Osteoblast (primary cell): ENCODE measurements at regions not wholly inside any gene's neighbourhood (a gene's known extent, or its start where the extent isn't known, plus 50 kb on each side); places are given as distances from the start of the nearest gene placed in this dataset.

ENCODE experiments used
- DNase-seq: peaks from one replicate; pipeline ENCODE4 v3.0.0; 2011; ENCODE audit warnings: low spot score, mixed read lengths; ENCODE audit not compliant: insufficient read length; ENCODE audit errors: missing footprints
- H2AFZ ChIP-seq: 2 replicates; pipeline ENCODE4 v1.6.0; 2011; ENCODE audit warnings: mild to moderate bottlenecking, low read length
- H3K27ac ChIP-seq: 2 replicates; pipeline ENCODE4 v1.5.1; 2011; ENCODE audit warnings: mild to moderate bottlenecking, low read depth, low read length, moderate library complexity
- H3K27me3 ChIP-seq: 2 replicates; pipeline ENCODE4 v1.6.0; 2012; ENCODE audit warnings: mild to moderate bottlenecking, control low read depth, inconsistent platforms, low read length, moderate library complexity; ENCODE audit not compliant: insufficient read depth
- H3K36me3 ChIP-seq: 2 replicates; pipeline ENCODE4 v1.5.1; 2011; ENCODE audit warnings: mild to moderate bottlenecking, low read length, control low read depth, moderate library complexity; ENCODE audit not compliant: insufficient read depth
- H3K4me1 ChIP-seq: 2 replicates; pipeline ENCODE4 v1.5.1; 2011; ENCODE audit warnings: mild to moderate bottlenecking, low read length, control low read depth, moderate library complexity; ENCODE audit not compliant: insufficient read depth
- H3K4me2 ChIP-seq: 2 replicates; pipeline ENCODE4 v1.6.0; 2011; ENCODE audit warnings: mild to moderate bottlenecking, low read length; ENCODE audit not compliant: insufficient read depth
- H3K4me3 ChIP-seq: fragments of 200-600 bp; sonication (generic); 3 replicates; pipeline ENCODE4 v1.5.1; 2012; ENCODE audit warnings: mild to moderate bottlenecking, low read length, inconsistent platforms; ENCODE audit not compliant: insufficient read depth
- H3K79me2 ChIP-seq: 2 replicates; pipeline ENCODE4 v1.6.0; 2012; ENCODE audit warnings: mild to moderate bottlenecking, low read length, control low read depth, inconsistent platforms; ENCODE audit not compliant: insufficient read depth
- H3K9me3 ChIP-seq: 2 replicates; pipeline ENCODE4 v1.5.1; 2011; ENCODE audit warnings: low read depth, low read length, control low read depth
- H4K20me1 ChIP-seq: 2 replicates; pipeline ENCODE4 v1.6.0; 2012; ENCODE audit warnings: mild to moderate bottlenecking, low read length, control low read depth; ENCODE audit not compliant: insufficient read depth
- TF ChIP-seq, protein P1 (sequence below): IDR thresholded peaks from 2 replicates; pipeline ENCODE4 v1.5.1; 2011; ENCODE audit warnings: mild to moderate bottlenecking, low read depth, low read length, moderate library complexity; ENCODE audit errors: extremely low read depth

GRCh38 chr10:43795093-43795492, 146.4 kb upstream of the ZNF32 start:
- Histone ChIP-seq H3K36me3 (no peaks in the 10 kb centered on the region), H3K4me1 (peaks cover 12% of the 10 kb centered on the region), H3K4me3 (no peak overlapping the region), H2AFZ (no peak overlapping the region), H4K20me1 (no peaks in the 10 kb centered on the region), H3K9me3 (no peaks in the 10 kb centered on the region), H3K27ac (no peak overlapping the region), H3K79me2 (no peaks in the 10 kb centered on the region), H3K27me3 (no peaks in the 10 kb centered on the region), H3K4me2 (no peak overlapping the region)
- DNase-seq = no peak
- TF ChIP-seq, protein P1, sequence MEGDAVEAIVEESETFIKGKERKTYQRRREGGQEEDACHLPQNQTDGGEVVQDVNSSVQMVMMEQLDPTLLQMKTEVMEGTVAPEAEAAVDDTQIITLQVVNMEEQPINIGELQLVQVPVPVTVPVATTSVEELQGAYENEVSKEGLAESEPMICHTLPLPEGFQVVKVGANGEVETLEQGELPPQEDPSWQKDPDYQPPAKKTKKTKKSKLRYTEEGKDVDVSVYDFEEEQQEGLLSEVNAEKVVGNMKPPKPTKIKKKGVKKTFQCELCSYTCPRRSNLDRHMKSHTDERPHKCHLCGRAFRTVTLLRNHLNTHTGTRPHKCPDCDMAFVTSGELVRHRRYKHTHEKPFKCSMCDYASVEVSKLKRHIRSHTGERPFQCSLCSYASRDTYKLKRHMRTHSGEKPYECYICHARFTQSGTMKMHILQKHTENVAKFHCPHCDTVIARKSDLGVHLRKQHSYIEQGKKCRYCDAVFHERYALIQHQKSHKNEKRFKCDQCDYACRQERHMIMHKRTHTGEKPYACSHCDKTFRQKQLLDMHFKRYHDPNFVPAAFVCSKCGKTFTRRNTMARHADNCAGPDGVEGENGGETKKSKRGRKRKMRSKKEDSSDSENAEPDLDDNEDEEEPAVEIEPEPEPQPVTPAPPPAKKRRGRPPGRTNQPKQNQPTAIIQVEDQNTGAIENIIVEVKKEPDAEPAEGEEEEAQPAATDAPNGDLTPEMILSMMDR = no peak

DNA sequence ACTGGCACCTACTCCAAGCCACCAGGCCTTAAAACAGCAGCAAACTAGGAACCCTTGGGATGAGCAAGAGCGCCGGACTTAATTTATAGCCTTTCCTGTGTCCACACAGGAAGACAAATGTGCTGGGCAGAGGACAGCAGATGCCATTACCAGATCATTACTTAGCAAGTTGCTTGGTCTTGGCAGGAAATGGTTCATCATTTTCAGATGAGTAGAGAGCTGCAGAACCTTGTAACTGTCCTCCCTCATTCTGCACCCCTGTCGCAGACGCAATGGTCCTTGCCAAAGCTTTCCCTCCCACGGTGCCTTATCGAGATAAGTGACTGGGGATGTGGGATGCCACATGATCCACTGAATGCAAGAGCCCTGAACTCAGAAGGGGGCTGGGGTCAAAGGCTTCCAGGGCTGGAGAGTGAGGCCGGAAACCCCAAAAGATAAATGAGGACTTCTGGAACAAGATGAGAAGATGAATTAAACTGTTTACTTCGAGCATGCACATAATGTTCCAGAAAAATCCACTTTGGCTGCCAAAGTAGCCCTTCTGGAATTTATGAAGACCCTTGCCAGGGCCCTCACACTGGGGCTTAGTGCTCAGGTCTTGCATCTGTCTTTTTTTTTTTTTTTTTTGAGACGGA, 145.6 kb upstream of the ZNF32 start:
- no peak overlapping the region for H2AFZ ChIP-seq
- H3K9me3 ChIP-seq = no peaks in the 10 kb centered on the region
- H3K4me3 ChIP-seq = no peak overlapping the region
- H3K36me3 ChIP-seq = no peaks in the 10 kb centered on the region
- H3K4me1 ChIP-seq = peaks cover 10% of the 10 kb centered on the region
- no peak for DNase-seq
- H3K27ac ChIP-seq = no peak overlapping the region
- H3K27me3 ChIP-seq = no peaks in the 10 kb centered on the region
- H3K79me2 ChIP-seq = no peaks in the 10 kb centered on the region
- no peaks in the 10 kb centered on the region for H4K20me1 ChIP-seq
- no peak overlapping the region for H3K4me2 ChIP-seq
- TF ChIP-seq, protein P1 = no peak

DNA sequence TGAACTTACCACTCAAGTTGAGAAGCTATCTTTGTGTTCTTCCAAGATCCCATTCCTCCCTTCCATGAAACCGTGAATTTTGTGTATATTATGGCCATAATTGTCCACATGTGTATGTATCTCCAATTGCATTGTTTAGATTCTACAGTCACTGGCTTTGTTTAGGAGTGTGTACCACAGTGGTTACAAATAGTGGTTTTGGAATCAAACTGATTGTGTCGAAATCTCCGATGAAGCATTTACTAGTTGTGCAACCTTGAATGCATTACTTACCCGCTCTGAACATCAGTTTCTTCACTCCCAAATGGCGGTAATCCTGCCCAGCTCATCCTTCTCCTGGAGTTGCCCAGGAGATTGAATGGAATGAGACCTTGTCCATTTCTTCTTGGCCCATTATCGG, 145.0 kb upstream of the ZNF32 start:
- H3K4me3 ChIP-seq = no peak overlapping the region
- H4K20me1 ChIP-seq = no peaks in the 10 kb centered on the region
- H2AFZ ChIP-seq = no peak overlapping the region

DNA sequence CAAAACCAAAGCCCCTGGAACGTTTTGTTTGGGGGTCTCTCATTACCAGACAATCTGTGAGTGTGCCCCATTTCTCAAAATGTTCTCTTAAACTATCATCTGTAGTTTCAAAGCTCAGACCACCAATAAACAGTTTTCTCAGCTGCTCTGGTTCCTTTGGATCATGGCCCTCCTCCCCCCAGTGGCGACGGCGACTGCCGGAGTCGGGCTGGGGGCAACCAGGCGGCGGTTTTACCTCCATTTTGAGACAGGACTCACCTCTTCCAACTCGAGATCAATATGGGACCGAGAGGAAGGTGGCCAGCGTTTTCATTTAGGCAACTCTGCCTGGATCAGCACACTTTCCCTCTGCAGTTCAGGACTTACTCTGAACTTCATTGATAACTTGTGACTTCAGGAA, 141.5 kb upstream of the ZNF32 start:
- Histone ChIP-seq H3K36me3 (no peaks in the 10 kb centered on the region), H3K27ac (no peak overlapping the region), H3K4me2 (no peak overlapping the region), H3K79me2 (no peaks in the 10 kb centered on the region), H3K4me3 (no peak overlapping the region), H3K4me1 (peaks cover 9% of the 10 kb centered on the region), H3K9me3 (no peaks in the 10 kb centered on the region), H2AFZ (no peak overlapping the region), H3K27me3 (no peaks in the 10 kb centered on the region), H4K20me1 (no peaks in the 10 kb centered on the region)
- no peak for DNase-seq
- TF ChIP-seq, protein P1 = no peak

More for the DNA sequence above, 145.0 kb upstream of the ZNF32 start:
- TF ChIP-seq, protein P1 = no peak
- Histone ChIP-seq H3K36me3 (no peaks in the 10 kb centered on the region), H3K27me3 (no peaks in the 10 kb centered on the region), H3K4me1 (peaks cover 9% of the 10 kb centered on the region), H3K79me2 (no peaks in the 10 kb centered on the region), H3K4me2 (no peak overlapping the region), H3K9me3 (no peaks in the 10 kb centered on the region), H3K27ac (no peak overlapping the region)
- DNase-seq = no peak
